IMR-90 (cell line): ENCODE measurements at regions not wholly inside any gene's neighbourhood (a gene's known extent, or its start where the extent isn't known, plus 50 kb on each side); places are given as distances from the start of the nearest gene placed in this dataset.
A peak's percentile ranks its signal among the peaks of the same experiment; 100 is the strongest.

Source experiments
- ATAC-seq: fragments of 200-7000 bp; cut with Tn5 transposase; 2 replicates; pipeline ENCODE4 v1.9.1; 2020; ENCODE audit warnings: low read depth, mild to moderate bottlenecking, moderate library complexity
- BruUV-seq: library from RNA; stranded (reverse); fragments of 400-500 nt; replicated peaks from 2 replicates; lab custom pipeline; 2021; lab: Mats Ljungman, UMichigan
- CTCF ChIA-PET: fragments of 300-600 bp; formaldehyde crosslinking; extraction: SDS; loops from one replicate; lab custom pipeline; 2021; ENCODE audit warnings: antibody characterized with exemption; lab: Yijun Ruan, JAX
- POLR2A ChIA-PET: fragments of 300-600 bp; sonication (Branson Sonifier 250); formaldehyde crosslinking; loops from one replicate; lab custom pipeline; 2022; ENCODE audit warnings: antibody characterized with exemption; ENCODE audit not compliant: unreplicated experiment; lab: Charles Lee
- DNase-seq: peaks from one replicate; pipeline ENCODE4 v3.0.0; 2013
- H2AFZ ChIP-seq: replicated peaks from 2 replicates; pipeline ENCODE3; 2013; ENCODE audit warnings: low read length, mild to moderate bottlenecking; ENCODE audit not compliant: poor library complexity
- H2AK5ac ChIP-seq: 2 replicates; pipeline ENCODE4 v1.6.1; 2013; ENCODE audit warnings: low read depth, low read length, inconsistent platforms
- H2AK9ac ChIP-seq: replicated peaks from 2 replicates; pipeline ENCODE3; 2013; ENCODE audit warnings: mild to moderate bottlenecking, low read depth, low read length, moderate library complexity; ENCODE audit not compliant: poor library complexity
- H2BK120ac ChIP-seq: 2 replicates; pipeline ENCODE4 v1.6.1; 2013; ENCODE audit warnings: low read depth, low read length, inconsistent platforms
- H2BK15ac ChIP-seq: 3 replicates; pipeline ENCODE4 v1.6.1; 2013; ENCODE audit warnings: low read depth, low read length, inconsistent platforms
- H2BK20ac ChIP-seq: 2 replicates; pipeline ENCODE4 v1.6.1; 2013; ENCODE audit warnings: low read depth, mild to moderate bottlenecking, inconsistent platforms, low read length, moderate library complexity
- H2BK5ac ChIP-seq: 2 replicates; pipeline ENCODE4 v1.6.1; 2013; ENCODE audit warnings: mild to moderate bottlenecking, low read depth, low read length, inconsistent platforms; ENCODE audit not compliant: poor library complexity, severe bottlenecking
- H3K14ac ChIP-seq: replicated peaks from 2 replicates; pipeline ENCODE4 v1.6.1; 2013; ENCODE audit warnings: low read depth, low read length, inconsistent platforms
- H3K18ac ChIP-seq: 2 replicates; pipeline ENCODE4 v1.6.1; 2013; ENCODE audit warnings: low read depth, low read length, control low read depth
- H3K23ac ChIP-seq: 2 replicates; pipeline ENCODE4 v1.6.1; 2013; ENCODE audit warnings: low read depth, low read length, inconsistent platforms
- H3K27ac ChIP-seq: 2 replicates; pipeline ENCODE4 v1.5.1; 2013; ENCODE audit warnings: mild to moderate bottlenecking, control low read depth, low read length; ENCODE audit not compliant: insufficient read depth
- H3K27me3 ChIP-seq: 2 replicates; pipeline ENCODE4 v1.6.1; 2013; ENCODE audit warnings: low read length; ENCODE audit not compliant: control insufficient read depth, insufficient read depth
- H3K36me3 ChIP-seq: 2 replicates; pipeline ENCODE4 v1.6.1; 2013; ENCODE audit warnings: low read length, mixed read lengths; ENCODE audit not compliant: control insufficient read depth, insufficient read depth
- H3K4ac ChIP-seq: 2 replicates; pipeline ENCODE4 v1.6.1; 2013; ENCODE audit warnings: low read depth, low read length, inconsistent platforms
- H3K4me1 ChIP-seq: 2 replicates; pipeline ENCODE4 v1.6.1; 2013; ENCODE audit warnings: low read length, mixed read lengths; ENCODE audit not compliant: control insufficient read depth, insufficient read depth
- H3K4me2 ChIP-seq: 2 replicates; pipeline ENCODE4 v1.6.1; 2013; ENCODE audit warnings: low read depth, mild to moderate bottlenecking, control low read depth, low read length, moderate library complexity
- H3K4me3 ChIP-seq: 2 replicates; pipeline ENCODE4 v1.5.1; 2013; ENCODE audit warnings: low read depth, mild to moderate bottlenecking, control low read depth, low read length, moderate library complexity; ENCODE audit not compliant: insufficient read depth
- H3K56ac ChIP-seq: 2 replicates; pipeline ENCODE4 v1.6.1; 2013; ENCODE audit warnings: low read length, inconsistent platforms; ENCODE audit not compliant: insufficient read depth; ENCODE audit errors: extremely low read depth
- H3K79me1 ChIP-seq, 2 experiments: 2 replicates each; pipeline ENCODE4 v1.6.1; 2013; ENCODE audit warnings: low read length in 2 of 2, inconsistent platforms in 1 of 2, low read depth in 1 of 2
- H3K9ac ChIP-seq: 2 replicates; pipeline ENCODE4 v1.6.1; 2013; ENCODE audit warnings: low read depth, low read length, control low read depth
- H3K9me1 ChIP-seq: 2 replicates; pipeline ENCODE4 v1.6.1; 2013; ENCODE audit warnings: low read length, inconsistent platforms; ENCODE audit not compliant: insufficient read depth
- H3K9me3 ChIP-seq: 2 replicates; pipeline ENCODE4 v1.6.1; 2013; ENCODE audit warnings: low read length; ENCODE audit not compliant: control insufficient read depth, insufficient read depth
- H4K20me1 ChIP-seq: 2 replicates; pipeline ENCODE4 v1.6.1; 2013; ENCODE audit warnings: low read length, inconsistent platforms; ENCODE audit not compliant: insufficient read depth
- H4K5ac ChIP-seq: 2 replicates; pipeline ENCODE4 v1.6.1; 2013; ENCODE audit warnings: mild to moderate bottlenecking, low read depth, low read length, control low read depth
- H4K8ac ChIP-seq, 2 experiments: 2 replicates each; pipeline ENCODE4 v1.6.1; 2013; ENCODE audit warnings: low read depth in 2 of 2, low read length in 2 of 2, control low read depth in 1 of 2, inconsistent platforms in 1 of 2
- H4K91ac ChIP-seq: 2 replicates; pipeline ENCODE4 v1.6.1; 2013; ENCODE audit warnings: low read depth, low read length, inconsistent platforms; ENCODE audit not compliant: insufficient read depth
- BHLHE40 ChIP-seq: fragments of 150-350 bp; IDR thresholded peaks from 2 replicates; pipeline ENCODE4 v1.6.1; 2016; ENCODE audit warnings: mild to moderate bottlenecking, low read depth, low read length
- CHD1 ChIP-seq: IDR thresholded peaks from 2 replicates; pipeline ENCODE4 v1.6.1; 2012; ENCODE audit warnings: low read depth, low read length, improper control_type of control experiment
- ELK1 ChIP-seq: fragments of 150-350 bp; IDR thresholded peaks from 2 replicates; pipeline ENCODE4 v1.6.1; 2016; ENCODE audit warnings: low read depth, mild to moderate bottlenecking, low read length, moderate library complexity, borderline replicate concordance
- MXI1 ChIP-seq: IDR thresholded peaks from 2 replicates; pipeline ENCODE4 v1.6.1; 2012; ENCODE audit warnings: low read depth, mild to moderate bottlenecking, low read length, moderate library complexity, borderline replicate concordance
- NFE2L2 ChIP-seq: fragments of 150-350 bp; IDR thresholded peaks from 2 replicates; pipeline ENCODE4 v1.6.1; 2016; ENCODE audit warnings: low read depth, mild to moderate bottlenecking, low read length
- RAD21 ChIP-seq: IDR thresholded peaks from 2 replicates; pipeline ENCODE4 v1.6.1; 2012; ENCODE audit warnings: low read length, improper control_type of control experiment
- RCOR1 ChIP-seq: IDR thresholded peaks from 2 replicates; pipeline ENCODE4 v1.6.1; 2012; ENCODE audit warnings: mild to moderate bottlenecking, low read length, improper control_type of control experiment; ENCODE audit not compliant: insufficient replicate concordance
- RFX5 ChIP-seq: IDR thresholded peaks from 2 replicates; pipeline ENCODE4 v1.8.0; 2012; ENCODE audit warnings: low read depth, mild to moderate bottlenecking, low read length, moderate library complexity
- USF2 ChIP-seq: fragments of 150-350 bp; IDR thresholded peaks from 2 replicates; pipeline ENCODE4 v1.6.1; 2017; ENCODE audit warnings: mild to moderate bottlenecking, antibody characterized with exemption, low read length, low read depth
- WGBS, 2 experiments: methylation state at CpG; one replicate each; pipeline versions ENCODE4 v1.1.5 to v1.1.7; 2013; ENCODE audit warnings: missing lambda C conversion rate in 2 of 2; ENCODE audit not compliant: insufficient read length in 1 of 2; ENCODE audit errors: extremely low coverage in 2 of 2; 5-methylcytosine and 5-hydroxymethylcytosine counted together
- dilution Hi-C: fragments of 300-500 bp; cut with HindIII; formaldehyde crosslinking; loops from one replicate; pipeline ENCODE4 v1.14.3; 2018; ENCODE audit warnings: low sequenced_read_pairs; ENCODE audit not compliant: unreplicated experiment
- in situ Hi-C: fragments of 300-500 bp; cut with MboI; formaldehyde crosslinking; loops from 3 replicates; pipeline ENCODE4 v1.14.3; 2019; ENCODE audit warnings: low sequenced_read_pairs, inconsistent platforms, mixed read lengths
- intact Hi-C: fragments of 100-400 bp; cut with micrococcal nuclease; formaldehyde crosslinking; loops from 2 replicates; pipeline ENCODE4 v1.10.0; 2022
- TF ChIP-seq, protein P1 (sequence below): conservative IDR thresholded peaks from 2 replicates; pipeline ENCODE4 v1.5.1; 2012; ENCODE audit warnings: mild to moderate bottlenecking, low read depth, low read length, improper control_type of control experiment

DNA sequence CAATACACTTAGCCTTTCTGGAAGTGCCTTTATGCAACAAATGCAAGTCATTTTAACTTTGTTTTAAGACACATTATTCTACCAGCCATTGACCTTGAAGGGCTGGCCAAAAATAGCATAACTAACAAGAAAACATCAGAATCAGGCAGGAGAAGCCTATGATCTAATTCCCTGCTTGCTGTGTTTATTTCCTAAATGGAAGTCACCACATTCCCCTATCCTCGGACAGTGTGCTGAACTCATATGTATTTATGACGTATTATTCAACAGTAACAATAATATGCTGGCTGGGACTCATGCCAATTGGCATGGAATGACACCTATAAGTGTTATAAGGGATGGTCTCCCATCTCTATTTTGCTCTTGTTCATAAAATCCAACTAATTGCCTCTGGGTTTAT, 140.7 kb downstream of the MAP3K7 start:
- Histone ChIP-seq H4K20me1 (no peaks in the 10 kb centered on the region), H3K18ac (no peak overlapping the region), H3K27me3 (peaks cover 18% of the 10 kb centered on the region), H2BK15ac (no peak overlapping the region), H4K91ac (no peak overlapping the region), H3K36me3 (no peaks in the 10 kb centered on the region), H3K23ac (no peak overlapping the region), H2BK120ac (no peak overlapping the region), H3K4me3 (no peak overlapping the region), H3K9ac (no peak overlapping the region), H4K5ac (no peak overlapping the region), H2AK5ac (no peak overlapping the region), H3K4me2 (no peak overlapping the region), H3K14ac (no peak overlapping the region), H4K8ac (no peak overlapping the region), H2AFZ (no peak overlapping the region), H2AK9ac (no peak overlapping the region), H3K56ac (no peak overlapping the region), H2BK20ac (no peak overlapping the region), H3K9me3 (no peaks in the 10 kb centered on the region), H3K27ac (no peak overlapping the region), H2BK5ac (no peak overlapping the region), H3K4me1 (no peaks in the 10 kb centered on the region), H3K4ac (no peak overlapping the region), H3K9me1 (no peaks in the 10 kb centered on the region), H3K79me1 (no peaks in the 10 kb centered on the region)
- ChIA-PET POLR2A (no interaction called here), CTCF (no interaction called here)
- intact Hi-C loops (no loop called here), in situ Hi-C loops (no loop called here), dilution Hi-C loops (no loop called here)
- no CpG with 5 or more reads among the region's 2 CpGs for WGBS, 2 experiments
- ATAC-seq (no peak), DNase-seq (peak; percentile 43)
- TF ChIP-seq RAD21 (no peak), RFX5 (no peak), RCOR1 (no peak), NFE2L2 (no peak), USF2 (no peak), MXI1 (no peak), ELK1 (no peak), CHD1 (no peak), BHLHE40 (no peak)
- TF ChIP-seq, protein P1, sequence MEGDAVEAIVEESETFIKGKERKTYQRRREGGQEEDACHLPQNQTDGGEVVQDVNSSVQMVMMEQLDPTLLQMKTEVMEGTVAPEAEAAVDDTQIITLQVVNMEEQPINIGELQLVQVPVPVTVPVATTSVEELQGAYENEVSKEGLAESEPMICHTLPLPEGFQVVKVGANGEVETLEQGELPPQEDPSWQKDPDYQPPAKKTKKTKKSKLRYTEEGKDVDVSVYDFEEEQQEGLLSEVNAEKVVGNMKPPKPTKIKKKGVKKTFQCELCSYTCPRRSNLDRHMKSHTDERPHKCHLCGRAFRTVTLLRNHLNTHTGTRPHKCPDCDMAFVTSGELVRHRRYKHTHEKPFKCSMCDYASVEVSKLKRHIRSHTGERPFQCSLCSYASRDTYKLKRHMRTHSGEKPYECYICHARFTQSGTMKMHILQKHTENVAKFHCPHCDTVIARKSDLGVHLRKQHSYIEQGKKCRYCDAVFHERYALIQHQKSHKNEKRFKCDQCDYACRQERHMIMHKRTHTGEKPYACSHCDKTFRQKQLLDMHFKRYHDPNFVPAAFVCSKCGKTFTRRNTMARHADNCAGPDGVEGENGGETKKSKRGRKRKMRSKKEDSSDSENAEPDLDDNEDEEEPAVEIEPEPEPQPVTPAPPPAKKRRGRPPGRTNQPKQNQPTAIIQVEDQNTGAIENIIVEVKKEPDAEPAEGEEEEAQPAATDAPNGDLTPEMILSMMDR: no peak
- BruUV-seq: no TSS peak
